GM23338 (cell line): ENCODE measurements at regions not wholly inside any gene's neighbourhood (a gene's known extent, or its start where the extent isn't known, plus 50 kb on each side); places are given as distances from the start of the nearest gene placed in this dataset.

ENCODE experiments used
- CREB1 ChIP-seq: fragments of 250-450 bp; sonication (Bioruptor Pico); IDR thresholded peaks from 2 replicates; pipeline ENCODE4 v1.5.0; 2020; ENCODE audit warnings: low read depth, mild to moderate bottlenecking, moderate library complexity
- EZH2 ChIP-seq: fragments of 200-600 bp; sonication (generic); IDR thresholded peaks from one replicate; pipeline ENCODE4 v1.8.0; 2017; ENCODE audit warnings: antibody characterized with exemption, mild to moderate bottlenecking, low read depth; ENCODE audit not compliant: unreplicated experiment
- EZH2phosphoT487 ChIP-seq: fragments of 200-600 bp; sonication (generic); IDR thresholded peaks from one replicate; pipeline ENCODE4 v1.8.1; 2018; ENCODE audit warnings: antibody characterized with exemption; ENCODE audit not compliant: unreplicated experiment
- JUNB ChIP-seq: IDR thresholded peaks from one replicate; pipeline ENCODE4 v1.6.1; 2016; ENCODE audit warnings: antibody characterized with exemption; ENCODE audit not compliant: unreplicated experiment
- NANOG ChIP-seq: IDR thresholded peaks from 2 replicates; pipeline ENCODE4 v1.6.1; 2016; ENCODE audit warnings: antibody characterized with exemption, borderline replicate concordance
- POLR2AphosphoS5 ChIP-seq: IDR thresholded peaks from 2 replicates; pipeline ENCODE4 v1.6.1; 2016; ENCODE audit warnings: antibody characterized with exemption, low read depth
- ZNF114 ChIP-seq: fragments of 250-450 bp; sonication (Bioruptor Pico); IDR thresholded peaks from 2 replicates; pipeline ENCODE4 v1.5.0; 2020; ENCODE audit warnings: mild to moderate bottlenecking, moderate library complexity
- ZNF331 ChIP-seq: fragments of 250-450 bp; sonication (Bioruptor Pico); IDR thresholded peaks from 2 replicates; pipeline ENCODE4 v1.5.0; 2020; ENCODE audit warnings: low read depth, mild to moderate bottlenecking, moderate library complexity
- TF ChIP-seq, protein P1 (sequence below), 2 experiments: fragments of 200-600 bp in 1 of 2; sonication (generic) in 1 of 2; conservative IDR thresholded peaks; 2 replicates each; pipeline versions ENCODE4 v1.5.1 to v1.6.1; 2016 to 2017; ENCODE audit warnings: antibody characterized with exemption in 2 of 2, low read depth in 2 of 2, mild to moderate bottlenecking in 2 of 2, moderate library complexity in 1 of 2
- TF ChIP-seq, protein P2 (sequence below): IDR thresholded peaks from one replicate; pipeline ENCODE4 v1.6.1; 2018; ENCODE audit warnings: antibody characterized with exemption; ENCODE audit not compliant: unreplicated experiment
- TF ChIP-seq, protein P3 (sequence below): fragments of 250-450 bp; sonication (Bioruptor Pico); IDR thresholded peaks from 2 replicates; pipeline ENCODE4 v1.5.0; 2020; ENCODE audit warnings: mild to moderate bottlenecking, moderate library complexity

DNA sequence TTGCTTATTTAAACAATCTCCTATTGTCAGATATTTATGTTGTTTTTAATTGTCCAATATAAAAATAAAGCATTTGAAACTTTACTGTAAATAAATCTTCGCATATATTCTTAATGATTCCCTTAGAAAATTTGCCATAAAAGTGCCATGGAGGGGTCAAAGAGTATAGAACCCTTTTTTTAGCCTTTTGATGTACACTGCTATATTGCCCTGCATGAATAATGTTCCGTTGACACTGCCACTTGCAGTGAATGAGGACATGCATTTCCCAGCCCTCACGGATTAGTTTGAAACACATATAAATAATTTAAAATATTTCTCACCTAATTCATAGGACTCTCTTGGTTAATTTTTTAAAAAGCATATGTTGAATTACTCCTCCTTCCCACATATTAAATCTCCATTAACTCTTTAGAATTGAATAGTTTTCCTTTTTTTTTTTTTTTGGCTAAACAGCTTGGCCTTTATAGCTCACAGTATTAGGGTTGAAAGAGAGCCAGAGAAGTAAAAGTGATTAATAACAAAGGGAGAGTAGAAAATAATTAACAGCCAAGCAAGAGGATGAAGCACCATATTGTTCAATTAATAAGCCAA is 129.8 kb upstream of the SGCD start:
- TF ChIP-seq POLR2AphosphoS5 (no peak), EZH2 (no peak), CREB1 (CRISPR knock-in tag) (no peak), ZNF331 (no peak), EZH2phosphoT487 (no peak), JUNB (no peak), ZNF114 (no peak), NANOG (no peak)
- TF ChIP-seq, protein P1, sequence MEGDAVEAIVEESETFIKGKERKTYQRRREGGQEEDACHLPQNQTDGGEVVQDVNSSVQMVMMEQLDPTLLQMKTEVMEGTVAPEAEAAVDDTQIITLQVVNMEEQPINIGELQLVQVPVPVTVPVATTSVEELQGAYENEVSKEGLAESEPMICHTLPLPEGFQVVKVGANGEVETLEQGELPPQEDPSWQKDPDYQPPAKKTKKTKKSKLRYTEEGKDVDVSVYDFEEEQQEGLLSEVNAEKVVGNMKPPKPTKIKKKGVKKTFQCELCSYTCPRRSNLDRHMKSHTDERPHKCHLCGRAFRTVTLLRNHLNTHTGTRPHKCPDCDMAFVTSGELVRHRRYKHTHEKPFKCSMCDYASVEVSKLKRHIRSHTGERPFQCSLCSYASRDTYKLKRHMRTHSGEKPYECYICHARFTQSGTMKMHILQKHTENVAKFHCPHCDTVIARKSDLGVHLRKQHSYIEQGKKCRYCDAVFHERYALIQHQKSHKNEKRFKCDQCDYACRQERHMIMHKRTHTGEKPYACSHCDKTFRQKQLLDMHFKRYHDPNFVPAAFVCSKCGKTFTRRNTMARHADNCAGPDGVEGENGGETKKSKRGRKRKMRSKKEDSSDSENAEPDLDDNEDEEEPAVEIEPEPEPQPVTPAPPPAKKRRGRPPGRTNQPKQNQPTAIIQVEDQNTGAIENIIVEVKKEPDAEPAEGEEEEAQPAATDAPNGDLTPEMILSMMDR (conservative IDR thresholded peaks at IDR 0.05; ENCODE audit: low read depth in 2 of 2) = no peak
- TF ChIP-seq, protein P2, sequence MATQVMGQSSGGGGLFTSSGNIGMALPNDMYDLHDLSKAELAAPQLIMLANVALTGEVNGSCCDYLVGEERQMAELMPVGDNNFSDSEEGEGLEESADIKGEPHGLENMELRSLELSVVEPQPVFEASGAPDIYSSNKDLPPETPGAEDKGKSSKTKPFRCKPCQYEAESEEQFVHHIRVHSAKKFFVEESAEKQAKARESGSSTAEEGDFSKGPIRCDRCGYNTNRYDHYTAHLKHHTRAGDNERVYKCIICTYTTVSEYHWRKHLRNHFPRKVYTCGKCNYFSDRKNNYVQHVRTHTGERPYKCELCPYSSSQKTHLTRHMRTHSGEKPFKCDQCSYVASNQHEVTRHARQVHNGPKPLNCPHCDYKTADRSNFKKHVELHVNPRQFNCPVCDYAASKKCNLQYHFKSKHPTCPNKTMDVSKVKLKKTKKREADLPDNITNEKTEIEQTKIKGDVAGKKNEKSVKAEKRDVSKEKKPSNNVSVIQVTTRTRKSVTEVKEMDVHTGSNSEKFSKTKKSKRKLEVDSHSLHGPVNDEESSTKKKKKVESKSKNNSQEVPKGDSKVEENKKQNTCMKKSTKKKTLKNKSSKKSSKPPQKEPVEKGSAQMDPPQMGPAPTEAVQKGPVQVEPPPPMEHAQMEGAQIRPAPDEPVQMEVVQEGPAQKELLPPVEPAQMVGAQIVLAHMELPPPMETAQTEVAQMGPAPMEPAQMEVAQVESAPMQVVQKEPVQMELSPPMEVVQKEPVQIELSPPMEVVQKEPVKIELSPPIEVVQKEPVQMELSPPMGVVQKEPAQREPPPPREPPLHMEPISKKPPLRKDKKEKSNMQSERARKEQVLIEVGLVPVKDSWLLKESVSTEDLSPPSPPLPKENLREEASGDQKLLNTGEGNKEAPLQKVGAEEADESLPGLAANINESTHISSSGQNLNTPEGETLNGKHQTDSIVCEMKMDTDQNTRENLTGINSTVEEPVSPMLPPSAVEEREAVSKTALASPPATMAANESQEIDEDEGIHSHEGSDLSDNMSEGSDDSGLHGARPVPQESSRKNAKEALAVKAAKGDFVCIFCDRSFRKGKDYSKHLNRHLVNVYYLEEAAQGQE = no peak
- TF ChIP-seq, protein P3, sequence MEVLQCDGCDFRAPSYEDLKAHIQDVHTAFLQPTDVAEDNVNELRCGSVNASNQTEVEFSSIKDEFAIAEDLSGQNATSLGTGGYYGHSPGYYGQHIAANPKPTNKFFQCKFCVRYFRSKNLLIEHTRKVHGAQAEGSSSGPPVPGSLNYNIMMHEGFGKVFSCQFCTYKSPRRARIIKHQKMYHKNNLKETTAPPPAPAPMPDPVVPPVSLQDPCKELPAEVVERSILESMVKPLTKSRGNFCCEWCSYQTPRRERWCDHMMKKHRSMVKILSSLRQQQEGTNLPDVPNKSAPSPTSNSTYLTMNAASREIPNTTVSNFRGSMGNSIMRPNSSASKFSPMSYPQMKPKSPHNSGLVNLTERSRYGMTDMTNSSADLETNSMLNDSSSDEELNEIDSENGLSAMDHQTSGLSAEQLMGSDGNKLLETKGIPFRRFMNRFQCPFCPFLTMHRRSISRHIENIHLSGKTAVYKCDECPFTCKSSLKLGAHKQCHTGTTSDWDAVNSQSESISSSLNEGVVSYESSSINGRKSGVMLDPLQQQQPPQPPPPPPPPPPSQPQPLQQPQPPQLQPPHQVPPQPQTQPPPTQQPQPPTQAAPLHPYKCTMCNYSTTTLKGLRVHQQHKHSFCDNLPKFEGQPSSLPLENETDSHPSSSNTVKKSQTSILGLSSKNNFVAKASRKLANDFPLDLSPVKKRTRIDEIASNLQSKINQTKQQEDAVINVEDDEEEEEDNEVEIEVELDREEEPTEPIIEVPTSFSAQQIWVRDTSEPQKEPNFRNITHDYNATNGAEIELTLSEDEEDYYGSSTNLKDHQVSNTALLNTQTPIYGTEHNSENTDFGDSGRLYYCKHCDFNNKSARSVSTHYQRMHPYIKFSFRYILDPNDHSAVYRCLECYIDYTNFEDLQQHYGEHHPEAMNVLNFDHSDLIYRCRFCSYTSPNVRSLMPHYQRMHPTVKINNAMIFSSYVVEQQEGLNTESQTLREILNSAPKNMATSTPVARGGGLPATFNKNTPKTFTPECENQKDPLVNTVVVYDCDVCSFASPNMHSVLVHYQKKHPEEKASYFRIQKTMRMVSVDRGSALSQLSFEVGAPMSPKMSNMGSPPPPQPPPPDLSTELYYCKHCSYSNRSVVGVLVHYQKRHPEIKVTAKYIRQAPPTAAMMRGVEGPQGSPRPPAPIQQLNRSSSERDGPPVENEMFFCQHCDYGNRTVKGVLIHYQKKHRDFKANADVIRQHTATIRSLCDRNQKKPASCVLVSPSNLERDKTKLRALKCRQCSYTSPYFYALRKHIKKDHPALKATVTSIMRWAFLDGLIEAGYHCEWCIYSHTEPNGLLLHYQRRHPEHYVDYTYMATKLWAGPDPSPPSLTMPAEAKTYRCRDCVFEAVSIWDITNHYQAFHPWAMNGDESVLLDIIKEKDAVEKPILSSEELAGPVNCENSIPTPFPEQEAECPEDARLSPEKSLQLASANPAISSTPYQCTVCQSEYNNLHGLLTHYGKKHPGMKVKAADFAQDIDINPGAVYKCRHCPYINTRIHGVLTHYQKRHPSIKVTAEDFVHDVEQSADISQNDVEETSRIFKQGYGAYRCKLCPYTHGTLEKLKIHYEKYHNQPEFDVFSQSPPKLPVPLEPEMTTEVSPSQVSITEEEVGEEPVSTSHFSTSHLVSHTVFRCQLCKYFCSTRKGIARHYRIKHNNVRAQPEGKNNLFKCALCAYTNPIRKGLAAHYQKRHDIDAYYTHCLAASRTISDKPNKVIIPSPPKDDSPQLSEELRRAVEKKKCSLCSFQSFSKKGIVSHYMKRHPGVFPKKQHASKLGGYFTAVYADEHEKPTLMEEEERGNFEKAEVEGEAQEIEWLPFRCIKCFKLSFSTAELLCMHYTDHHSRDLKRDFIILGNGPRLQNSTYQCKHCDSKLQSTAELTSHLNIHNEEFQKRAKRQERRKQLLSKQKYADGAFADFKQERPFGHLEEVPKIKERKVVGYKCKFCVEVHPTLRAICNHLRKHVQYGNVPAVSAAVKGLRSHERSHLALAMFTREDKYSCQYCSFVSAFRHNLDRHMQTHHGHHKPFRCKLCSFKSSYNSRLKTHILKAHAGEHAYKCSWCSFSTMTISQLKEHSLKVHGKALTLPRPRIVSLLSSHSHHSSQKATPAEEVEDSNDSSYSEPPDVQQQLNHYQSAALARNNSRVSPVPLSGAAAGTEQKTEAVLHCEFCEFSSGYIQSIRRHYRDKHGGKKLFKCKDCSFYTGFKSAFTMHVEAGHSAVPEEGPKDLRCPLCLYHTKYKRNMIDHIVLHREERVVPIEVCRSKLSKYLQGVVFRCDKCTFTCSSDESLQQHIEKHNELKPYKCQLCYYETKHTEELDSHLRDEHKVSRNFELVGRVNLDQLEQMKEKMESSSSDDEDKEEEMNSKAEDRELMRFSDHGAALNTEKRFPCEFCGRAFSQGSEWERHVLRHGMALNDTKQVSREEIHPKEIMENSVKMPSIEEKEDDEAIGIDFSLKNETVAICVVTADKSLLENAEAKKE (CRISPR knock-in tag) = no peak
